ENCODE measurements at regions not wholly inside any gene's neighbourhood (a gene's known extent, or its start where the extent isn't known, plus 50 kb on each side); places are given as distances from the start of the nearest gene placed in this dataset.

DNA sequence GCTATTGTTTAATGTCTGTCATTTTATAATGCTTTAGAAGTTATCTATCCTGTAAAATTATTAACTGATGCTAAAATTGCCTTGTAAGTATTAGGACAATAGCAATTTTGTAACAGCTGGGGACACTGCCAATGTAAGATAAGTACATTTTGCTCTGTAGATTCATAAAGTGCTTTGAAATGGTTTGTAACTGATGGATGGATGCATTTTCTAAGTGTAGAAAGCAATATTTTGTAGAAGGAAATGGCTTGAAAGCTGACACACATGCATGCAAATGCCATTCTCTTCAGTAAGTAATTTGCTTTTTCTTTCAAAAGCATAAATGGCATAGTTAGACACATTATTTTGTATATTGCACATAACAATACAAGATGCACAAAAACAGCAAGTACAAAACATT lies 129.8 kb downstream of the FOXG1 start:
- no peaks in the 10 kb centered on the region for H3K79me1 ChIP-seq (ENCODE audit: insufficient read depth, low read depth, low read length, poor library complexity, severe bottlenecking)
- no peak overlapping the region for H3K56ac ChIP-seq (ENCODE audit: insufficient read length, low read depth, low read length)
- no peak overlapping the region for H3K18ac ChIP-seq (ENCODE audit: insufficient read length, low read depth, low read length)
- no peak overlapping the region for H2AFZ ChIP-seq (ENCODE audit: low read length)
- no peak for DNase-seq
- H3K4me1 ChIP-seq (ENCODE audit: insufficient read depth, low read length) = no peaks in the 10 kb centered on the region
- no peak for TF ChIP-seq CTCF (conservative IDR thresholded peaks at IDR 0.05)
- H2AK5ac ChIP-seq (ENCODE audit: insufficient read length, low read length) = no peak overlapping the region
- H3K4me2 ChIP-seq (ENCODE audit: insufficient read depth, insufficient read length, low read length) = no peak overlapping the region
- H3K9ac ChIP-seq (ENCODE audit: extremely low read depth, insufficient read length, low read length) = no peak overlapping the region
- Mint-ChIP-seq H3K27me3 (ENCODE audit: low read depth) (no peaks in the 10 kb centered on the region), H3K4me1 (no peaks in the 10 kb centered on the region), H3K4me3 (no peak overlapping the region), H3K27ac (no peak overlapping the region), H3K9me3 (no peaks in the 10 kb centered on the region), H3K36me3 (ENCODE audit: insufficient read depth in 1 of 3, low read depth in 3 of 3) (no peaks in the 10 kb centered on the region)
- no peak overlapping the region for H3T11ph ChIP-seq (ENCODE audit: low read length)
- no peak overlapping the region for H4K8ac ChIP-seq (replicated peaks; ENCODE audit: insufficient read length, low read depth, low read length)
- no peak overlapping the region for H2BK20ac ChIP-seq (ENCODE audit: low read depth, low read length, poor library complexity, severe bottlenecking)
- H3K9me3 ChIP-seq (ENCODE audit: control insufficient read depth, low read depth, low read length) = no peaks in the 10 kb centered on the region
- no peak overlapping the region for H4K91ac ChIP-seq (ENCODE audit: insufficient read length, low read depth, low read length)
- no peak overlapping the region for H4K5ac ChIP-seq (ENCODE audit: insufficient read length, low read depth, low read length)
- H3K79me2 ChIP-seq (ENCODE audit: insufficient read depth, low read length) = no peaks in the 10 kb centered on the region
- no peak overlapping the region for H2BK15ac ChIP-seq (ENCODE audit: low read depth, low read length)
- H3K23ac ChIP-seq (ENCODE audit: insufficient read length, low read depth, low read length) = no peak overlapping the region
- H2BK12ac ChIP-seq (ENCODE audit: insufficient read length, low read depth, low read length) = no peak overlapping the region
- H3K4ac ChIP-seq (ENCODE audit: low read depth, low read length) = no peak overlapping the region
- H3K14ac ChIP-seq (ENCODE audit: insufficient read depth, low read length) = no peak overlapping the region
- H2BK5ac ChIP-seq (ENCODE audit: insufficient read length, low read length) = no peak overlapping the region
- no peak overlapping the region for H2BK120ac ChIP-seq (ENCODE audit: low read depth, low read length, poor library complexity, severe bottlenecking)
- H4K20me1 ChIP-seq (ENCODE audit: control insufficient read depth, insufficient read depth, insufficient read length) = no peaks in the 10 kb centered on the region
- no peak overlapping the region for H3K27ac ChIP-seq (ENCODE audit: insufficient read length, low read depth, low read length)
- H3K27me3 ChIP-seq (ENCODE audit: insufficient read depth, low read length) = no peaks in the 10 kb centered on the region
- no peaks in the 10 kb centered on the region for H3K23me2 ChIP-seq (ENCODE audit: insufficient read length, low read depth, low read length, poor library complexity, severe bottlenecking)

Measured in H9 (cell line).